RCC 7860 (cell line): ENCODE measurements at regions not wholly inside any gene's neighbourhood (a gene's known extent, or its start where the extent isn't known, plus 50 kb on each side); places are given as distances from the start of the nearest gene placed in this dataset.

Experiments used
- DNase-seq: peaks from one replicate; pipeline ENCODE4 v3.0.0-alpha.2; 2015; ENCODE audit warnings: low spot score
- FAIRE-seq: peaks from 2 replicates; lab custom pipeline; 2012; peaks lifted over from hg19 to GRCh38; lab: Jason Lieb, UNC

- no peak for FAIRE-seq
- DNase-seq, result no peak
These were observed 984.6 kb upstream of the NR2F2 start for GRCh38 chr15:95345867-95346266.

DNA sequence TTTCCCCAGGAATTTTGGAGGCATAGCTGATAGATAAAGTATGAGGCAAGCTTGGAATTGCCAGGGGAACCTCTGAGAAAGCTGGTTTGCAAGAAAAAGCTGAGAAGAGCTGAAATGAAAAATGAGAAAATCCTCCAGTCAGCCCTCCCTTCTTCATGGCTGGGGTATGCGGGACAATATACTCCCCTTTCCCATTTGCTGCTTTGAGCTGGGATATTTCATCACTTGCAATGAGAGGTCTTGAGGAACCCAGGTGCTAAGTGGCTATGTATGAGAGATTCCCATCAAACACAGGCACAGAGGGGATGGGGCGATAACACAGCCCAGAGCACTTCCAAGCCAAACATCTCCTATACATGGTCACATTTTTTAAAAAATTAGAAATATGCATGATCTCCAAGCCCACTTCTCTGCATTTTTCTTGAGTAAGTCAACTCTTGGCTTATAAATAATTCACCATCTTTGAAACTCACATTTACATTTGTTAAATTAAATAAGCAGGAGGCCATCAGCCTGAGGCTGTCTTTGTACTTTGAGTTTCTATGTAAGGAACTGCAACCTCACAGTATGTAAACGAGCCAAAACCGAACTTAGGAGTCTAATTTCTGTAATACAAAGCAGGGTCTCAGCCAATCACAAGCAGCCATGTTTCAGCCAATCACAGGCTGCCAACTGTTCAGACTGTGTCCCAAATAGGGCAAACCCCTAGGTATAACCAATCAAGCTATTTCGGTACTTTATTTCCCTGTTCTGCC, 983.6 kb upstream of the NR2F2 start:
- DNase-seq (no peak), FAIRE-seq (no peak)

- FAIRE-seq (no peak), DNase-seq (no peak)
These were observed 982.7 kb upstream of the NR2F2 start for GRCh38 chr15:95347837-95348236.

DNA sequence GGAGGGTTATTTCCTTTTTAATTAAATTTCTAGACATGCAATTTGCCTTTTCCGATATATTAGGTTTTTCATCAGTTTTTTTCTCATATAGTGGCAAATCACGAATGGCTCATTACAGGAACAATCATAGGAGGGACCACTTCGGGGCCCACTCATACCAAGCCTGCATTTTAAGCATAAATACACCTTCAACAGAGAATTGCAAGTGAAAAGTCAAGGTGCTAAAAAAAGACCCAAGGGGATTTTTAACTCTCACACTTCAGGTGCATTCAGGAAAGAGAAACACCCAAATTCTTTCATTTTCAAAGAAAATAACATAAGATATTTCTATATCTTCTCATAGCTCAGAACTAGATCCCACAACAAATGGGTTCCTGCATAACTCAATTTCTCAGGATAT, 979.6 kb upstream of the NR2F2 start:
- no peak for FAIRE-seq
- no peak for DNase-seq

- FAIRE-seq (no peak), DNase-seq (no peak)
These were observed 977.8 kb upstream of the NR2F2 start for GRCh38 chr15:95352631-95353187.

DNA sequence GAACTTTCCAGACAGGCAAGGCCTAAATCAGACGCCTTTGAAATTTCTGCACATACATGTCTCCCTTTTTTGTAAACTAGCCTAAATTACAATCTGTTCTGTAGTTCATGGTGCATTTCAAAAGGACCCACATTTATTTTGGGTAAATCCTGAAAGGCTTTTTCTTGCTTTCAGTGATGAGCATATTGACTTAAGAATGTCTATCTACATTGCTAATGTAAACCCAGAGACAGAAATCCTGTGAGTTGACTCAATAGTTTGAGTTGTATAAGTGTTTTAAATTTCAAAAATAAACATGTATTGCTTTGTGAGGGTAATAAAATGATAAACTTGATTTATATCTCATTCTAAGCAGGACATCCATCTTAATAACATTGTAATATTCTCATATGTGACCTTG, 977.0 kb upstream of the NR2F2 start:
- FAIRE-seq (no peak), DNase-seq (no peak)

GRCh38 chr15:95359966-95360365, 970.5 kb upstream of the NR2F2 start:
- DNase-seq (no peak), FAIRE-seq (no peak)

DNA sequence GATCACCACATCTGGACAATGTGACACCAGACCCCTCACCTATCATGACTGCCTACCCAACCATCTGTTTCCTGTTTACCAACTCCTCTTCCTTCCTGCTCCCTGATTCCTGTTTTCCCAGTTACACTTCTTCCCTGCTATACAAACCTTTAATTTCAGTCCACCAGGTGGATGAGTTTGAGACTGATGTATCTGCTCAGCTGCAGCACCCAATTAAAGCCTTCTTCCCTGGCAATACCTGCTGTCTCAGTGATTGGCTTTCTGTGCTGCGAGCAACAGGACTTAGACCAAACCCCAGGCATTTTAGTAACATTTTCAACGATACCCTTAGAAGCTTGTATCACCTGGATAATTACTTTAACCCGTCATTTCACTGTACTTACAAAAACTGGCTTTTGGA, 968.2 kb upstream of the NR2F2 start:
- no peak for DNase-seq

DNA sequence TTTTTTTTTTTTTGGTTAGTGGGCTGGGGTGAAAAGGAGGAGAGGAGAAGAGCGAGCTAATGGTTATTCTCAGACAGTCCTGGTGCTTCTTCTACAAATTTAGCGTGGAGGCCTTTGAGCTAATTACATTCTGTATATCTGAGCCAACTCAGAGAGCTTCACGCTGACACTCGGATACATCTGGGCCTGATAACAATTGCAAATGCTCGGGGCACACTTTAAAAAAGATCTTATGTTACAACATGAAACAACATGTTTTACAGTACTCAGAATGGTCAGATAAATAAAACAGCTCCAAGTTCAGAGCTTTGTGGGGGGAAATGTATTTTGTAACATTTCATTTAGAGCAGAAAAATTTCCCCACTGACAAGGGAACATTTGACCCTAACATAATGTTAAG, 966.9 kb upstream of the NR2F2 start:
- FAIRE-seq (no peak), DNase-seq (no peak)

More for the DNA sequence above, 968.2 kb upstream of the NR2F2 start:
- no peak for FAIRE-seq

DNA sequence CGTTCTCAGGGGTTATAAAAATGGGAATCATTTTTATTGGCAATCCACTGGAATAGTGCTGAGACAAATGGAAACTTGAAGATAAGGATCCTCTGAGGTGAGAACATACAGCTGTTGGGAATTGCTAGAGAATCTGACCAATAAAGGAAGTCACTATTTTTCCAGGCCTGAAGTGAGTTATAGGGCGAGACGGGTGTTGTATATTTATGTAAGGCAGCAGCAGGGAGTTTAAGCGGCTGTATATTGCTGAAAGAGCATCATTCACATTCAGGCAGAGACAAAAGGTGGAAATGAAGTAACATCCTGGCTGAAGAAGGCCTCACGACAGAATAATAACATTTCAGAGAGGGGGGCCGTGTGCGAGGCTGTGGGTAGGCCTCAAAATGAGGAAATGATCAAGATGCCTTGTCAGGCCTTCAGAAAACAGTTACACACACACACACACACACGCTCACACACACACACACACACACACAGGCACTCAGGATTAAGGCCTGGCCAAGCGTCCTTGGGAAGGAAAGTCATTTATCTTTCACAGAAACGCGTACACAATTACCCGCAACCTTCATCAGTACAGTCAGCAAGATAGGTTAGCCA, 964.9 kb upstream of the NR2F2 start:
- no peak for DNase-seq
- no peak for FAIRE-seq

- DNase-seq (no peak), FAIRE-seq (no peak)
These were observed 962.3 kb upstream of the NR2F2 start for GRCh38 chr15:95368191-95368590.

GRCh38 chr15:95368755-95369601, 961.5 kb upstream of the NR2F2 start:
- DNase-seq (no peak), FAIRE-seq (no peak)

- DNase-seq (no peak), FAIRE-seq (no peak)
These were observed 960.2 kb upstream of the NR2F2 start for GRCh38 chr15:95370291-95370690.

GRCh38 chr15:95371664-95372063, 958.8 kb upstream of the NR2F2 start:
- FAIRE-seq, result no peak
- DNase-seq, result no peak

GRCh38 chr15:95375281-95375680, 955.2 kb upstream of the NR2F2 start:
- DNase-seq, result no peak
- FAIRE-seq, result no peak

DNA sequence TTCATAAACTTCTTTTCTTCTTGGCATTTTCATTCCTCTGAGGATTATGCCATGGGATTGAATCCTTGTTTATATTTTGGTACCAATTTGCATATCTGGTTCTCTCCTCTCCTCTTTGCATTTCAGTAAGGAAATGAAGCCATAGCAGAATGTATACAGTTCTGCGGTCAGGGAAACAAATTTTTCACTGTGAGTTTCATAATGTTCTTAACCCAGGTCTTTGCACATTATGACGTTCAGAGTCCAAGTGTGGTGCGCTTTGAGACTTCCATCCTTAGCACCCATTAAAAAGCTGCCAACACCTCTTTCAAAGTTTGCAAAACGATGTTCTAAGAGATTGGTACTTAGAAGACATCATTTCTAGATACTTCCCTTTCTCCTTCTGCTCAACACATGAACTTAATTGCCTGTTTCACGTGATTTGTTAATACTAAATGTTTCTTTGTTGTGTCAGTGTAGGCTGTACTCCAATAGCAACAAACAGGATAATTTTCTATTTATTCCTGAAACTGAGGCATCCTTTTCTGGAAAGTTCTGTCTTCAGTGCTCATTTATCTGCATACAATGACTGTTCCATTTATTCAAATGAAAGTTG, 953.1 kb upstream of the NR2F2 start:
- FAIRE-seq, result no peak

DNA sequence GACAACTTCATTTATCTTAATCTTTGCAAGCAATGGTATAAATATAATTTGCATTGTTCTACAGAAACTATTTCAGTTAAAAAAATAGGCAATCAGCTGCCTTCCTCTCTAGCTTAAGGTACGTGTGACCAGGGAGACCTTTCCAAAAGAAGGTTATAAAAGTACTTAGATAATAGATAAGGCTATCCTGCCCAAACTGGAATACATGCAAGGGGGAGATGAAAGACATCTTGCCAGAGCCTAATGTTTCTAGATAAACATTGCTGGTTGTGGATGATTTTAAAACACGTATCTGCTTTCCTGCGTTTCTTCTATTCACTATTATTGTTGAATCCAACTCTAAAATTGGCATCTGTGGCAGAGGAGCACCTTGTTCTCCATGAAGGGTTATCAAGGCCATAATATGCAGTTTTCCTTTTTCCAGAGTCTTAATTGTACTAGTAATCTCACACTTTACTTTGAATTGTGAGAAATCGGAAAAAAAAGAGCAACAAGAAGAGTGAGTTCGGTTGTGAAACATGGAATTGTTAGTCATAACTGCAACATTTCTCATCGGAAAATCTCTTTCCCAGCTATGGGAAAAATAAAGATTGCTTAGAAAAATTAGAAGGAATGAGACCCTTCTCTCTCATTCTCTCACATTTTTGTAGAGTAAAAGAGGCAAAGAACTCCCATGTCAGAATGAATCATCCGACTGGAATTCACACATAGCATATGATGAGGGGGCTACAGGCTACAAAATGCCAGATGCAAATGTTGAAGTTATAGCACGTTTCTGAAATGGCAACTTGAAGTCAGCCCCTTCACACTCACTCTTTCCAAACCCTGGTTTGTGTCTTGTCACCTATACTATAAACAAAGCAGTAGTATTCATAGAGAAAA, 936.1 kb upstream of the NR2F2 start:
- FAIRE-seq, result no peak
- no peak for DNase-seq

More for the DNA sequence above, 953.1 kb upstream of the NR2F2 start:
- DNase-seq, result no peak

GRCh38 chr15:95400428-95400827, 930.1 kb upstream of the NR2F2 start:
- DNase-seq, result no peak
- no peak for FAIRE-seq

GRCh38 chr15:95401587-95401986, 928.9 kb upstream of the NR2F2 start:
- DNase-seq (no peak), FAIRE-seq (no peak)

GRCh38 chr15:95405447-95405846, 925.1 kb upstream of the NR2F2 start:
- DNase-seq (no peak), FAIRE-seq (no peak)
